HCT116 (cell line): ENCODE measurements at regions not wholly inside any gene's neighbourhood (a gene's known extent, or its start where the extent isn't known, plus 50 kb on each side); places are given as distances from the start of the nearest gene placed in this dataset.

ENCODE experiments used
- CEBPB ChIP-seq: IDR thresholded peaks from 2 replicates; pipeline ENCODE4 v1.6.1; 2012; ENCODE audit warnings: low read depth
- EGR1 ChIP-seq: IDR thresholded peaks from 2 replicates; pipeline ENCODE4 v1.6.1; 2012; ENCODE audit warnings: low read depth
- ELF1 ChIP-seq: IDR thresholded peaks from 2 replicates; pipeline ENCODE4 v1.6.1; 2012; ENCODE audit warnings: low read depth, borderline replicate concordance
- EZH2 ChIP-seq: fragments of 200-600 bp; sonication (generic); IDR thresholded peaks from 2 replicates; pipeline ENCODE4 v1.6.1; 2017; ENCODE audit warnings: antibody characterized with exemption, mixed run types
- MAX ChIP-seq: IDR thresholded peaks from 2 replicates; pipeline ENCODE4 v1.6.1; 2012
- POLR2A ChIP-seq: IDR thresholded peaks from 2 replicates; pipeline ENCODE4 v1.7.0; 2011; ENCODE audit warnings: borderline replicate concordance; ENCODE audit not compliant: insufficient read depth, insufficient read length; ENCODE audit errors: extremely low read depth
- POLR2AphosphoS5 ChIP-seq: IDR thresholded peaks from 2 replicates; pipeline ENCODE4 v1.6.1; 2011; ENCODE audit warnings: mild to moderate bottlenecking, low read depth, low read length, moderate library complexity
- SIN3A ChIP-seq: IDR thresholded peaks from 2 replicates; pipeline ENCODE4 v1.6.1; 2012; ENCODE audit warnings: low read depth
- TCF7L2 ChIP-seq: IDR thresholded peaks from 2 replicates; pipeline ENCODE4 v1.7.0; 2011; ENCODE audit warnings: borderline replicate concordance, inconsistent platforms; ENCODE audit not compliant: insufficient read depth, insufficient read length; ENCODE audit errors: extremely low read depth
- TF ChIP-seq, protein P1 (sequence below), 3 experiments: fragments of 200-600 bp in 1 of 3; sonication (generic) in 1 of 3; IDR thresholded peaks in 2 of 3; conservative IDR thresholded peaks in 1 of 3; 2 replicates each; pipeline ENCODE4 v1.5.1; 2012 to 2017; ENCODE audit warnings: low read depth in 2 of 3, low read length in 2 of 3, antibody characterized with exemption in 1 of 3, borderline replicate concordance in 1 of 3, control low read depth in 1 of 3, mild to moderate bottlenecking in 1 of 3, mixed read lengths in 1 of 3, mixed run types in 1 of 3, moderate library complexity in 1 of 3; ENCODE audit not compliant: insufficient read depth in 1 of 3
- TF ChIP-seq, protein P2 (sequence below): IDR thresholded peaks from 2 replicates; pipeline ENCODE4 v1.6.1; 2012; ENCODE audit warnings: low read depth

GRCh38 chr4:126544276-126544675, 1088.5 kb upstream of the INTU start:
- TF ChIP-seq, protein P1, sequence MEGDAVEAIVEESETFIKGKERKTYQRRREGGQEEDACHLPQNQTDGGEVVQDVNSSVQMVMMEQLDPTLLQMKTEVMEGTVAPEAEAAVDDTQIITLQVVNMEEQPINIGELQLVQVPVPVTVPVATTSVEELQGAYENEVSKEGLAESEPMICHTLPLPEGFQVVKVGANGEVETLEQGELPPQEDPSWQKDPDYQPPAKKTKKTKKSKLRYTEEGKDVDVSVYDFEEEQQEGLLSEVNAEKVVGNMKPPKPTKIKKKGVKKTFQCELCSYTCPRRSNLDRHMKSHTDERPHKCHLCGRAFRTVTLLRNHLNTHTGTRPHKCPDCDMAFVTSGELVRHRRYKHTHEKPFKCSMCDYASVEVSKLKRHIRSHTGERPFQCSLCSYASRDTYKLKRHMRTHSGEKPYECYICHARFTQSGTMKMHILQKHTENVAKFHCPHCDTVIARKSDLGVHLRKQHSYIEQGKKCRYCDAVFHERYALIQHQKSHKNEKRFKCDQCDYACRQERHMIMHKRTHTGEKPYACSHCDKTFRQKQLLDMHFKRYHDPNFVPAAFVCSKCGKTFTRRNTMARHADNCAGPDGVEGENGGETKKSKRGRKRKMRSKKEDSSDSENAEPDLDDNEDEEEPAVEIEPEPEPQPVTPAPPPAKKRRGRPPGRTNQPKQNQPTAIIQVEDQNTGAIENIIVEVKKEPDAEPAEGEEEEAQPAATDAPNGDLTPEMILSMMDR (IDR thresholded peaks at IDR 0.05 in 2 of 3, conservative IDR thresholded peaks at IDR 0.05 in 1 of 3; ENCODE audit: borderline replicate concordance in 1 of 3, insufficient read depth in 1 of 3, low read depth in 2 of 3, low read length in 2 of 3) = no peak
- TF ChIP-seq POLR2AphosphoS5 (no peak), POLR2A (no peak), EZH2 (no peak), EGR1 (no peak), ELF1 (no peak), TCF7L2 (no peak), CEBPB (no peak), MAX (no peak), SIN3A (no peak)
- TF ChIP-seq, protein P2, sequence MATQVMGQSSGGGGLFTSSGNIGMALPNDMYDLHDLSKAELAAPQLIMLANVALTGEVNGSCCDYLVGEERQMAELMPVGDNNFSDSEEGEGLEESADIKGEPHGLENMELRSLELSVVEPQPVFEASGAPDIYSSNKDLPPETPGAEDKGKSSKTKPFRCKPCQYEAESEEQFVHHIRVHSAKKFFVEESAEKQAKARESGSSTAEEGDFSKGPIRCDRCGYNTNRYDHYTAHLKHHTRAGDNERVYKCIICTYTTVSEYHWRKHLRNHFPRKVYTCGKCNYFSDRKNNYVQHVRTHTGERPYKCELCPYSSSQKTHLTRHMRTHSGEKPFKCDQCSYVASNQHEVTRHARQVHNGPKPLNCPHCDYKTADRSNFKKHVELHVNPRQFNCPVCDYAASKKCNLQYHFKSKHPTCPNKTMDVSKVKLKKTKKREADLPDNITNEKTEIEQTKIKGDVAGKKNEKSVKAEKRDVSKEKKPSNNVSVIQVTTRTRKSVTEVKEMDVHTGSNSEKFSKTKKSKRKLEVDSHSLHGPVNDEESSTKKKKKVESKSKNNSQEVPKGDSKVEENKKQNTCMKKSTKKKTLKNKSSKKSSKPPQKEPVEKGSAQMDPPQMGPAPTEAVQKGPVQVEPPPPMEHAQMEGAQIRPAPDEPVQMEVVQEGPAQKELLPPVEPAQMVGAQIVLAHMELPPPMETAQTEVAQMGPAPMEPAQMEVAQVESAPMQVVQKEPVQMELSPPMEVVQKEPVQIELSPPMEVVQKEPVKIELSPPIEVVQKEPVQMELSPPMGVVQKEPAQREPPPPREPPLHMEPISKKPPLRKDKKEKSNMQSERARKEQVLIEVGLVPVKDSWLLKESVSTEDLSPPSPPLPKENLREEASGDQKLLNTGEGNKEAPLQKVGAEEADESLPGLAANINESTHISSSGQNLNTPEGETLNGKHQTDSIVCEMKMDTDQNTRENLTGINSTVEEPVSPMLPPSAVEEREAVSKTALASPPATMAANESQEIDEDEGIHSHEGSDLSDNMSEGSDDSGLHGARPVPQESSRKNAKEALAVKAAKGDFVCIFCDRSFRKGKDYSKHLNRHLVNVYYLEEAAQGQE = no peak
